Activated T-cell treated with anti-CD3 and anti-CD28 coated beads, Interleukin-2, amount 50 U/mL, for 72 hours (primary cell): ENCODE measurements at regions not wholly inside any gene's neighbourhood (a gene's known extent, or its start where the extent isn't known, plus 50 kb on each side); places are given as distances from the start of the nearest gene placed in this dataset.

Source experiments
- ATAC-seq, 2 donors: fragments of 150-1000 bp; cut with Tn5 transposase; replicated peaks in 1 of 2; 2 replicates each; pipeline ENCODE4 v1.10.0; 2021; ENCODE audit warnings: moderate library complexity in 2 of 2, mild to moderate bottlenecking in 1 of 2
- DNase-seq, 2 donors: peaks; one replicate each; pipeline ENCODE4 v3.0.0; 2021 to 2022; ENCODE audit warnings: mixed read lengths in 1 of 2
- H3K27ac Mint-ChIP-seq: one replicate; pipeline ENCODE4 v1.8.0; 2022; ENCODE audit warnings: mild to moderate bottlenecking, moderate library complexity, mixed read lengths
- H3K27me3 Mint-ChIP-seq: one replicate; pipeline ENCODE4 v1.8.0; 2022; ENCODE audit warnings: low read depth, mixed read lengths
- H3K36me3 Mint-ChIP-seq, 2 donors: one replicate each; pipeline ENCODE4 v1.8.0; 2022; ENCODE audit warnings: mixed read lengths in 2 of 2, mild to moderate bottlenecking in 1 of 2; ENCODE audit not compliant: insufficient read depth in 2 of 2
- H3K4me1 Mint-ChIP-seq: one replicate; pipeline ENCODE4 v1.8.0; 2022; ENCODE audit warnings: low read depth, mixed read lengths
- H3K4me3 Mint-ChIP-seq, 2 donors: one replicate each; pipeline ENCODE4 v1.8.0; 2022; ENCODE audit warnings: mild to moderate bottlenecking in 2 of 2, mixed read lengths in 2 of 2, moderate library complexity in 2 of 2
- H3K9me3 Mint-ChIP-seq, 2 donors: one replicate each; pipeline ENCODE4 v1.8.0; 2022; ENCODE audit warnings: mixed read lengths in 2 of 2

DNA sequence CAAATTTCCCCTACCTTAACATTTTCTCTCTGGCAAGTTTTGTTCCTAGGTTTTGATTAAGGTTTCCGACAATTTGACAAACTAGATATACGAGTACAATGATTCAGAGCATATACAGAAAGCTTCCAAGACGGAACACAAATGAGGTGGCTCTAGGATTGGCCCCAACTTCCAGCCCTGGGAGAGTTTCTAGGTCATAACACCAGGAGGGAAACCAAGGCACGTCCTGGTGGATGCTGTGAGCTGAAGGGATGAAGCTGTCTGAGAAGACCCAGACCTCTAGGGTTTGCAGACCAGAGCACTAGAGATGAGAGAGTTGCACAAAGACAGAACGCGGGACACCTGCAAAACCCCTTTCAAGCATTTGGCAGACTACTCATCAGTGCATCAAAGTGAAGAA is 51.5 kb upstream of the CAND1 start:
- Mint-ChIP-seq H3K36me3 (no peaks in the 10 kb centered on the region), H3K4me3 (no peak overlapping the region), H3K27me3 (peaks cover 14% of the 10 kb centered on the region), H3K9me3 (no peaks in the 10 kb centered on the region), H3K27ac (no peak overlapping the region), H3K4me1 (no peaks in the 10 kb centered on the region)
- no peak for ATAC-seq
- DNase-seq, result no peak
